ENCODE measurements at regions not wholly inside any gene's neighbourhood (a gene's known extent, or its start where the extent isn't known, plus 50 kb on each side); places are given as distances from the start of the nearest gene placed in this dataset.
A peak's percentile ranks its signal among the peaks of the same experiment; 100 is the strongest.
"Not testable (repeated sequence)": the region's sequence is repeated elsewhere in the genome, so short reads cannot be mapped to it uniquely, and the experiment has no call there.

- TF ChIP-seq CTCF (IDR thresholded peaks at IDR 0.05), result no peak
- Histone ChIP-seq H3K4me3 (no peak overlapping the region), H3K27ac (no peak overlapping the region)
- DNase-seq (ENCODE audit: low spot score), result peak; percentile 26
Observed at GRCh38 chr1:47689894-47690293, 252.1 kb downstream of the FOXD2 start.

- peak; percentile 43 for DNase-seq (ENCODE audit: low spot score)
- TF ChIP-seq CTCF (IDR thresholded peaks at IDR 0.05), result no peak
- no peak overlapping the region for H3K4me3 ChIP-seq
- H3K27ac ChIP-seq, result no peak overlapping the region
Observed at GRCh38 chr1:47690341-47691250, 252.8 kb downstream of the FOXD2 start.

- not testable (repeated sequence) for H3K4me3 ChIP-seq, H3K27ac ChIP-seq
- DNase-seq (ENCODE audit: low spot score), result peak; percentile 11
Observed at GRCh38 chr1:47691293-47691692, 253.4 kb downstream of the FOXD2 start.

GRCh38 chr1:47692196-47692595 is 254.4 kb downstream of the FOXD2 start:
- DNase-seq (ENCODE audit: low spot score), result peak; percentile 5
- H3K4me3 ChIP-seq, result no peak overlapping the region
- TF ChIP-seq CTCF (IDR thresholded peaks at IDR 0.05), result no peak

GRCh38 chr1:47693115-47693514 is 255.3 kb downstream of the FOXD2 start:
- Histone ChIP-seq H3K27ac (no peak overlapping the region), H3K4me3 (no peak overlapping the region)
- TF ChIP-seq CTCF (IDR thresholded peaks at IDR 0.05), result no peak
- DNase-seq (ENCODE audit: low spot score), result peak; percentile 36

More at GRCh38 chr1:47692196-47692595, 254.4 kb downstream of the FOXD2 start:
- H3K27ac ChIP-seq, result no peak overlapping the region

- no peak for TF ChIP-seq CTCF (IDR thresholded peaks at IDR 0.05)
- DNase-seq (ENCODE audit: low spot score), result peak; percentile 40
- H3K27ac ChIP-seq, result no peak overlapping the region
- no peak overlapping the region for H3K4me3 ChIP-seq
Observed at GRCh38 chr1:47694011-47694890, 256.4 kb downstream of the FOXD2 start.

GRCh38 chr1:47696404-47696736 is 258.5 kb downstream of the FOXD2 start:
- no peak overlapping the region for H3K4me3 ChIP-seq
- peak; percentile 55 for DNase-seq (ENCODE audit: low spot score)
- no peak overlapping the region for H3K27ac ChIP-seq
- TF ChIP-seq CTCF (IDR thresholded peaks at IDR 0.05), result no peak

Data from coronary artery (tissue), 2 donors.